Stomach smooth muscle (tissue), 2 donors: ENCODE measurements at regions not wholly inside any gene's neighbourhood (a gene's known extent, or its start where the extent isn't known, plus 50 kb on each side); places are given as distances from the start of the nearest gene placed in this dataset.
"Not testable (repeated sequence)": the region's sequence is repeated elsewhere in the genome, so short reads cannot be mapped to it uniquely, and the experiment has no call there.

Experiments used
- H3K27ac ChIP-seq: one replicate; pipeline ENCODE4 v1.7.0; 2013; ENCODE audit warnings: mild to moderate bottlenecking, low read length, inconsistent platforms
- H3K27me3 ChIP-seq, 2 donors: one replicate each; pipeline ENCODE4 v1.7.0; 2013; ENCODE audit warnings: low read length in 2 of 2; ENCODE audit not compliant: insufficient read depth in 2 of 2, control insufficient read depth in 1 of 2
- H3K36me3 ChIP-seq, 2 donors: one replicate each; pipeline ENCODE4 v1.7.0; 2013; ENCODE audit warnings: low read length in 2 of 2; ENCODE audit not compliant: control insufficient read depth in 2 of 2, insufficient read depth in 2 of 2
- H3K4me1 ChIP-seq: one replicate; pipeline ENCODE4 v1.7.0; 2013; ENCODE audit warnings: low read length; ENCODE audit not compliant: control insufficient read depth, insufficient read depth
- H3K4me3 ChIP-seq, 2 donors: one replicate each; pipeline ENCODE4 v1.7.0; 2013; ENCODE audit warnings: low read length in 2 of 2
- H3K9ac ChIP-seq, 2 donors: one replicate each; pipeline ENCODE4 v1.7.0; 2013; ENCODE audit warnings: low read length in 2 of 2, mild to moderate bottlenecking in 1 of 2
- H3K9me3 ChIP-seq, 2 donors: one replicate each; pipeline ENCODE4 v1.7.0; 2013; ENCODE audit warnings: low read length in 2 of 2; ENCODE audit not compliant: control insufficient read depth in 2 of 2
- donor health status: healthy.
- donor health status: Pancreatic carcinoma.

- not testable (repeated sequence) for H3K9me3 ChIP-seq, H3K27me3 ChIP-seq, H3K9ac ChIP-seq, H3K4me1 ChIP-seq, H3K36me3 ChIP-seq, H3K27ac ChIP-seq
- peak overlapping the region in 1 of 2 donors; percentile 35 for H3K4me3 ChIP-seq
Measured at GRCh38 chr6:144977250-144977864, 692.2 kb downstream of the UTRN start.

- H3K36me3 ChIP-seq: no peaks in the 10 kb centered on the region
- no peak overlapping the region for H3K27ac ChIP-seq
- no peaks in the 10 kb centered on the region for H3K4me1 ChIP-seq
- no peak overlapping the region for H3K4me3 ChIP-seq
- no peaks in the 10 kb centered on the region for H3K27me3 ChIP-seq
- no peak overlapping the region for H3K9ac ChIP-seq
- H3K9me3 ChIP-seq: no peaks in the 10 kb centered on the region
Measured at GRCh38 chr6:144978208-144978607, 693.1 kb downstream of the UTRN start.

- Histone ChIP-seq H3K9me3 (no peaks in the 10 kb centered on the region), H3K4me3 (no peak overlapping the region), H3K9ac (no peak overlapping the region), H3K36me3 (no peaks in the 10 kb centered on the region), H3K27me3 (no peaks in the 10 kb centered on the region), H3K4me1 (no peaks in the 10 kb centered on the region), H3K27ac (no peak overlapping the region)
Measured at GRCh38 chr6:144986271-144986670, 701.1 kb downstream of the UTRN start.

GRCh38 chr6:144989319-144990107, 704.4 kb downstream of the UTRN start:
- no peak overlapping the region for H3K27ac ChIP-seq
- H3K9ac ChIP-seq: no peak overlapping the region
- H3K36me3 ChIP-seq: no peaks in the 10 kb centered on the region
- H3K4me3 ChIP-seq: no peak overlapping the region
- H3K4me1 ChIP-seq: no peaks in the 10 kb centered on the region
- H3K9me3 ChIP-seq: no peaks in the 10 kb centered on the region
- H3K27me3 ChIP-seq: no peaks in the 10 kb centered on the region

- Histone ChIP-seq H3K27ac (no peak overlapping the region), H3K9me3 (no peaks in the 10 kb centered on the region), H3K27me3 (no peaks in the 10 kb centered on the region), H3K9ac (no peak overlapping the region), H3K36me3 (no peaks in the 10 kb centered on the region), H3K4me3 (no peak overlapping the region), H3K4me1 (no peaks in the 10 kb centered on the region)
Measured at GRCh38 chr6:144990784-144991183, 705.6 kb downstream of the UTRN start.

- Histone ChIP-seq H3K4me1 (no peaks in the 10 kb centered on the region), H3K27me3 (no peaks in the 10 kb centered on the region), H3K9me3 (no peaks in the 10 kb centered on the region), H3K36me3 (no peaks in the 10 kb centered on the region), H3K9ac (no peak overlapping the region), H3K4me3 (no peak overlapping the region), H3K27ac (no peak overlapping the region)
Measured at GRCh38 chr6:144993870-144994269, 708.7 kb downstream of the UTRN start.

- no peaks in the 10 kb centered on the region for H3K27me3 ChIP-seq
- H3K9me3 ChIP-seq: peaks cover 0 to 2% of the 10 kb centered on the region in 2 donors
- H3K27ac ChIP-seq: no peak overlapping the region
- H3K36me3 ChIP-seq: no peaks in the 10 kb centered on the region
- H3K9ac ChIP-seq: no peak overlapping the region
- no peak overlapping the region for H3K4me3 ChIP-seq
- no peaks in the 10 kb centered on the region for H3K4me1 ChIP-seq
Measured at GRCh38 chr6:144997996-144998395, 712.9 kb downstream of the UTRN start.

- Histone ChIP-seq H3K27ac (no peak overlapping the region), H3K36me3 (no peaks in the 10 kb centered on the region), H3K9me3 (peaks cover 0 to 2% of the 10 kb centered on the region in 2 donors), H3K4me1 (no peaks in the 10 kb centered on the region), H3K4me3 (no peak overlapping the region), H3K9ac (no peak overlapping the region), H3K27me3 (no peaks in the 10 kb centered on the region)
Measured at GRCh38 chr6:144999127-144999526, 714.0 kb downstream of the UTRN start.

- Histone ChIP-seq H3K9me3 (peaks cover 0 to 2% of the 10 kb centered on the region in 2 donors), H3K4me1 (no peaks in the 10 kb centered on the region), H3K4me3 (no peak overlapping the region), H3K27ac (no peak overlapping the region), H3K27me3 (no peaks in the 10 kb centered on the region), H3K9ac (no peak overlapping the region), H3K36me3 (no peaks in the 10 kb centered on the region)
Measured at GRCh38 chr6:145003145-145003544, 718.0 kb downstream of the UTRN start.

GRCh38 chr6:145006914-145007313, 721.8 kb downstream of the UTRN start:
- H3K27me3 ChIP-seq: no peaks in the 10 kb centered on the region
- H3K4me1 ChIP-seq: no peaks in the 10 kb centered on the region
- H3K36me3 ChIP-seq: no peaks in the 10 kb centered on the region
- H3K27ac ChIP-seq: no peak overlapping the region
- no peak overlapping the region for H3K9ac ChIP-seq
- no peaks in the 10 kb centered on the region for H3K9me3 ChIP-seq
- H3K4me3 ChIP-seq: no peak overlapping the region

- H3K27me3 ChIP-seq: no peaks in the 10 kb centered on the region
- H3K4me1 ChIP-seq: no peaks in the 10 kb centered on the region
- no peak overlapping the region for H3K4me3 ChIP-seq
- no peak overlapping the region for H3K27ac ChIP-seq
- H3K9ac ChIP-seq: no peak overlapping the region
- no peaks in the 10 kb centered on the region for H3K9me3 ChIP-seq
- no peaks in the 10 kb centered on the region for H3K36me3 ChIP-seq
Measured at GRCh38 chr6:145008715-145009114, 723.6 kb downstream of the UTRN start.
